ENCODE measurements at regions not wholly inside any gene's neighbourhood (a gene's known extent, or its start where the extent isn't known, plus 50 kb on each side); places are given as distances from the start of the nearest gene placed in this dataset.

DNA sequence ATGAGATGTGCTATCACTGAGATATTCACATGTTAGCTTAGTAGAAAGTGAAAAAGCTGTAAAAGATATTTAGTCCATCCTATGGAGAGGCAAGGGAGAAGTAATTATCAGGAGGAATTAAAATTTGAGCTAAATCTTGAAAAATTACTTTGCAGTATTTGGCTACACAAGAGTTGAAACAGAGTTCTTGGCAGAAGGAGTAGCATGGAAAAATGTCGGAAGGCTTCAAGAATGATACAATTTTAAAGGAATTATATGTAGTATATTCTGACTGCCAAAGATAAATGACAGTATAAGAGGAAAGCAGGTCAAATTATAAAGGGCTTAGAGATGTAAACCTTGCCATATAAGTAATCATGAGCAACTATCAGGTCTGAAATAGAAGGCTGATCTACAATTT is 518.9 kb downstream of the BRINP3 start:
- Histone ChIP-seq H3K27me3 (ENCODE audit: control insufficient read depth in 4 of 4, insufficient read depth in 4 of 4, low read length in 3 of 4) (no peaks in the 10 kb centered on the region), H3K27ac (ENCODE audit: low read depth in 1 of 2, low read length in 2 of 2) (no peak overlapping the region), H3K36me3 (ENCODE audit: control insufficient read depth in 4 of 4, insufficient read depth in 3 of 4, low read depth in 1 of 4, low read length in 3 of 4) (no peaks in the 10 kb centered on the region), H3K9me3 (ENCODE audit: control insufficient read depth in 4 of 4, low read length in 3 of 4) (no peaks in the 10 kb centered on the region), H3K9ac (ENCODE audit: low read depth in 1 of 2, low read length in 2 of 2) (no peak overlapping the region), H3K4me1 (ENCODE audit: control insufficient read depth in 4 of 4, insufficient read depth in 4 of 4, low read length in 3 of 4) (no peaks in the 10 kb centered on the region), H3K4me3 (ENCODE audit: low read depth in 1 of 3, low read length in 3 of 3) (no peak overlapping the region)
- TF ChIP-seq RAD21 (IDR thresholded peaks at IDR 0.05): no peak
- no peak for TF ChIP-seq EGR1 (IDR thresholded peaks at IDR 0.05; ENCODE audit: low read depth in 2 of 2)
- TF ChIP-seq RXRA (IDR thresholded peaks at IDR 0.05): no peak
- TF ChIP-seq GABPA (IDR thresholded peaks at IDR 0.05 in 1 of 2, conservative IDR thresholded peaks at IDR 0.05 in 1 of 2): no peak
- TF ChIP-seq SP1 (IDR thresholded peaks at IDR 0.05): no peak
- TF ChIP-seq, protein P1, sequence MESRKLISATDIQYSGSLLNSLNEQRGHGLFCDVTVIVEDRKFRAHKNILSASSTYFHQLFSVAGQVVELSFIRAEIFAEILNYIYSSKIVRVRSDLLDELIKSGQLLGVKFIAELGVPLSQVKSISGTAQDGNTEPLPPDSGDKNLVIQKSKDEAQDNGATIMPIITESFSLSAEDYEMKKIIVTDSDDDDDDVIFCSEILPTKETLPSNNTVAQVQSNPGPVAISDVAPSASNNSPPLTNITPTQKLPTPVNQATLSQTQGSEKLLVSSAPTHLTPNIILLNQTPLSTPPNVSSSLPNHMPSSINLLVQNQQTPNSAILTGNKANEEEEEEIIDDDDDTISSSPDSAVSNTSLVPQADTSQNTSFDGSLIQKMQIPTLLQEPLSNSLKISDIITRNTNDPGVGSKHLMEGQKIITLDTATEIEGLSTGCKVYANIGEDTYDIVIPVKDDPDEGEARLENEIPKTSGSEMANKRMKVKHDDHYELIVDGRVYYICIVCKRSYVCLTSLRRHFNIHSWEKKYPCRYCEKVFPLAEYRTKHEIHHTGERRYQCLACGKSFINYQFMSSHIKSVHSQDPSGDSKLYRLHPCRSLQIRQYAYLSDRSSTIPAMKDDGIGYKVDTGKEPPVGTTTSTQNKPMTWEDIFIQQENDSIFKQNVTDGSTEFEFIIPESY (IDR thresholded peaks at IDR 0.05): no peak
- TF ChIP-seq YY1 (IDR thresholded peaks at IDR 0.05): no peak
- TF ChIP-seq, protein P2, sequence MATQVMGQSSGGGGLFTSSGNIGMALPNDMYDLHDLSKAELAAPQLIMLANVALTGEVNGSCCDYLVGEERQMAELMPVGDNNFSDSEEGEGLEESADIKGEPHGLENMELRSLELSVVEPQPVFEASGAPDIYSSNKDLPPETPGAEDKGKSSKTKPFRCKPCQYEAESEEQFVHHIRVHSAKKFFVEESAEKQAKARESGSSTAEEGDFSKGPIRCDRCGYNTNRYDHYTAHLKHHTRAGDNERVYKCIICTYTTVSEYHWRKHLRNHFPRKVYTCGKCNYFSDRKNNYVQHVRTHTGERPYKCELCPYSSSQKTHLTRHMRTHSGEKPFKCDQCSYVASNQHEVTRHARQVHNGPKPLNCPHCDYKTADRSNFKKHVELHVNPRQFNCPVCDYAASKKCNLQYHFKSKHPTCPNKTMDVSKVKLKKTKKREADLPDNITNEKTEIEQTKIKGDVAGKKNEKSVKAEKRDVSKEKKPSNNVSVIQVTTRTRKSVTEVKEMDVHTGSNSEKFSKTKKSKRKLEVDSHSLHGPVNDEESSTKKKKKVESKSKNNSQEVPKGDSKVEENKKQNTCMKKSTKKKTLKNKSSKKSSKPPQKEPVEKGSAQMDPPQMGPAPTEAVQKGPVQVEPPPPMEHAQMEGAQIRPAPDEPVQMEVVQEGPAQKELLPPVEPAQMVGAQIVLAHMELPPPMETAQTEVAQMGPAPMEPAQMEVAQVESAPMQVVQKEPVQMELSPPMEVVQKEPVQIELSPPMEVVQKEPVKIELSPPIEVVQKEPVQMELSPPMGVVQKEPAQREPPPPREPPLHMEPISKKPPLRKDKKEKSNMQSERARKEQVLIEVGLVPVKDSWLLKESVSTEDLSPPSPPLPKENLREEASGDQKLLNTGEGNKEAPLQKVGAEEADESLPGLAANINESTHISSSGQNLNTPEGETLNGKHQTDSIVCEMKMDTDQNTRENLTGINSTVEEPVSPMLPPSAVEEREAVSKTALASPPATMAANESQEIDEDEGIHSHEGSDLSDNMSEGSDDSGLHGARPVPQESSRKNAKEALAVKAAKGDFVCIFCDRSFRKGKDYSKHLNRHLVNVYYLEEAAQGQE (IDR thresholded peaks at IDR 0.05): no peak
- TF ChIP-seq HNF4G (IDR thresholded peaks at IDR 0.05): no peak
- TF ChIP-seq FOXA2 (IDR thresholded peaks at IDR 0.05): no peak
- no peak for TF ChIP-seq TAF1 (conservative IDR thresholded peaks at IDR 0.05)
- no peak for TF ChIP-seq FOXA1 (IDR thresholded peaks at IDR 0.05)
- no peak for TF ChIP-seq HNF4A (conservative IDR thresholded peaks at IDR 0.05)
- TF ChIP-seq, protein P3, sequence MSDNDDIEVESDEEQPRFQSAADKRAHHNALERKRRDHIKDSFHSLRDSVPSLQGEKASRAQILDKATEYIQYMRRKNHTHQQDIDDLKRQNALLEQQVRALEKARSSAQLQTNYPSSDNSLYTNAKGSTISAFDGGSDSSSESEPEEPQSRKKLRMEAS (IDR thresholded peaks at IDR 0.05): no peak
- TF ChIP-seq, protein P4, sequence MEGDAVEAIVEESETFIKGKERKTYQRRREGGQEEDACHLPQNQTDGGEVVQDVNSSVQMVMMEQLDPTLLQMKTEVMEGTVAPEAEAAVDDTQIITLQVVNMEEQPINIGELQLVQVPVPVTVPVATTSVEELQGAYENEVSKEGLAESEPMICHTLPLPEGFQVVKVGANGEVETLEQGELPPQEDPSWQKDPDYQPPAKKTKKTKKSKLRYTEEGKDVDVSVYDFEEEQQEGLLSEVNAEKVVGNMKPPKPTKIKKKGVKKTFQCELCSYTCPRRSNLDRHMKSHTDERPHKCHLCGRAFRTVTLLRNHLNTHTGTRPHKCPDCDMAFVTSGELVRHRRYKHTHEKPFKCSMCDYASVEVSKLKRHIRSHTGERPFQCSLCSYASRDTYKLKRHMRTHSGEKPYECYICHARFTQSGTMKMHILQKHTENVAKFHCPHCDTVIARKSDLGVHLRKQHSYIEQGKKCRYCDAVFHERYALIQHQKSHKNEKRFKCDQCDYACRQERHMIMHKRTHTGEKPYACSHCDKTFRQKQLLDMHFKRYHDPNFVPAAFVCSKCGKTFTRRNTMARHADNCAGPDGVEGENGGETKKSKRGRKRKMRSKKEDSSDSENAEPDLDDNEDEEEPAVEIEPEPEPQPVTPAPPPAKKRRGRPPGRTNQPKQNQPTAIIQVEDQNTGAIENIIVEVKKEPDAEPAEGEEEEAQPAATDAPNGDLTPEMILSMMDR (IDR thresholded peaks at IDR 0.05; ENCODE audit: low read depth, low read length, missing input control): no peak
- TF ChIP-seq, protein P5, sequence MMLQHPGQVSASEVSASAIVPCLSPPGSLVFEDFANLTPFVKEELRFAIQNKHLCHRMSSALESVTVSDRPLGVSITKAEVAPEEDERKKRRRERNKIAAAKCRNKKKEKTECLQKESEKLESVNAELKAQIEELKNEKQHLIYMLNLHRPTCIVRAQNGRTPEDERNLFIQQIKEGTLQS (IDR thresholded peaks at IDR 0.05): no peak
- no peak for TF ChIP-seq JUND (IDR thresholded peaks at IDR 0.05)
- TF ChIP-seq NR2F2 (IDR thresholded peaks at IDR 0.05): no peak
- DNase-seq (ENCODE audit: low spot score): no peak
- WGBS: 87% methylated on average over 1 of the region's 1 CpG

Data from liver (tissue), 8 donors.